Parathyroid adenoma (tissue), 2 donors: ENCODE measurements at regions not wholly inside any gene's neighbourhood (a gene's known extent, or its start where the extent isn't known, plus 50 kb on each side); places are given as distances from the start of the nearest gene placed in this dataset.

Experiments used
- H2AFZ ChIP-seq: fragments of 300-600 bp; sonication (generic); one replicate; pipeline ENCODE4 v1.7.0; 2017; ENCODE audit warnings: antibody characterized with exemption, mild to moderate bottlenecking
- H3K27ac ChIP-seq: fragments of 300-600 bp; sonication (generic); one replicate; pipeline ENCODE4 v1.7.0; 2017
- H3K27me3 ChIP-seq: fragments of 300-600 bp; sonication (generic); one replicate; pipeline ENCODE4 v1.7.0; 2017; ENCODE audit warnings: low read length; ENCODE audit not compliant: control insufficient read depth, insufficient read depth
- H3K36me3 ChIP-seq: fragments of 300-600 bp; sonication (generic); one replicate; pipeline ENCODE4 v1.7.0; 2017; ENCODE audit warnings: low read length; ENCODE audit not compliant: control insufficient read depth, insufficient read depth
- H3K4me1 ChIP-seq: fragments of 300-600 bp; sonication (generic); one replicate; pipeline ENCODE4 v1.7.0; 2017; ENCODE audit warnings: control low read depth
- H3K4me2 ChIP-seq: fragments of 300-600 bp; sonication (generic); one replicate; pipeline ENCODE4 v1.7.0; 2017; ENCODE audit warnings: low read length
- H3K4me3 ChIP-seq: fragments of 300-600 bp; sonication (generic); one replicate; pipeline ENCODE4 v1.7.0; 2017; ENCODE audit warnings: low read depth, low read length
- H3K79me2 ChIP-seq: fragments of 300-600 bp; sonication (generic); one replicate; pipeline ENCODE4 v1.7.0; 2017; ENCODE audit warnings: control low read depth
- H3K9ac ChIP-seq: fragments of 300-600 bp; sonication (generic); one replicate; pipeline ENCODE4 v1.7.0; 2017; ENCODE audit warnings: mild to moderate bottlenecking
- H3K9me3 ChIP-seq: fragments of 300-600 bp; sonication (generic); one replicate; pipeline ENCODE4 v1.7.0; 2017; ENCODE audit warnings: low read length; ENCODE audit not compliant: control insufficient read depth
- TF ChIP-seq, protein P1 (sequence below): fragments of 300-600 bp; sonication (generic); IDR thresholded peaks from one replicate; pipeline ENCODE4 v1.7.0; 2017; ENCODE audit warnings: antibody characterized with exemption, mild to moderate bottlenecking
- donor health status: primary hyperparathyroidism.

GRCh38 chr3:68055215-68055614 lies 400.8 kb upstream of the SUCLG2 start:
- H3K9ac ChIP-seq = no peak overlapping the region
- H3K27me3 ChIP-seq = no peaks in the 10 kb centered on the region
- H3K4me3 ChIP-seq = no peak overlapping the region
- no peaks in the 10 kb centered on the region for H3K9me3 ChIP-seq
- H3K79me2 ChIP-seq = no peaks in the 10 kb centered on the region
- H3K4me2 ChIP-seq = no peak overlapping the region
- no peaks in the 10 kb centered on the region for H3K36me3 ChIP-seq
- H3K4me1 ChIP-seq = no peaks in the 10 kb centered on the region
- TF ChIP-seq, protein P1, sequence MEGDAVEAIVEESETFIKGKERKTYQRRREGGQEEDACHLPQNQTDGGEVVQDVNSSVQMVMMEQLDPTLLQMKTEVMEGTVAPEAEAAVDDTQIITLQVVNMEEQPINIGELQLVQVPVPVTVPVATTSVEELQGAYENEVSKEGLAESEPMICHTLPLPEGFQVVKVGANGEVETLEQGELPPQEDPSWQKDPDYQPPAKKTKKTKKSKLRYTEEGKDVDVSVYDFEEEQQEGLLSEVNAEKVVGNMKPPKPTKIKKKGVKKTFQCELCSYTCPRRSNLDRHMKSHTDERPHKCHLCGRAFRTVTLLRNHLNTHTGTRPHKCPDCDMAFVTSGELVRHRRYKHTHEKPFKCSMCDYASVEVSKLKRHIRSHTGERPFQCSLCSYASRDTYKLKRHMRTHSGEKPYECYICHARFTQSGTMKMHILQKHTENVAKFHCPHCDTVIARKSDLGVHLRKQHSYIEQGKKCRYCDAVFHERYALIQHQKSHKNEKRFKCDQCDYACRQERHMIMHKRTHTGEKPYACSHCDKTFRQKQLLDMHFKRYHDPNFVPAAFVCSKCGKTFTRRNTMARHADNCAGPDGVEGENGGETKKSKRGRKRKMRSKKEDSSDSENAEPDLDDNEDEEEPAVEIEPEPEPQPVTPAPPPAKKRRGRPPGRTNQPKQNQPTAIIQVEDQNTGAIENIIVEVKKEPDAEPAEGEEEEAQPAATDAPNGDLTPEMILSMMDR = no peak
- H3K27ac ChIP-seq = no peak overlapping the region
- H2AFZ ChIP-seq = no peak overlapping the region

GRCh38 chr3:68049776-68050175 lies 395.4 kb upstream of the SUCLG2 start:
- no peak overlapping the region for H3K27ac ChIP-seq

GRCh38 chr3:68045976-68046375 lies 391.6 kb upstream of the SUCLG2 start:
- Histone ChIP-seq H3K36me3 (no peaks in the 10 kb centered on the region), H3K4me2 (no peak overlapping the region), H3K79me2 (no peaks in the 10 kb centered on the region), H3K9me3 (no peaks in the 10 kb centered on the region), H3K4me1 (no peaks in the 10 kb centered on the region), H3K27ac (no peak overlapping the region), H3K9ac (no peak overlapping the region), H2AFZ (no peak overlapping the region), H3K4me3 (no peak overlapping the region), H3K27me3 (no peaks in the 10 kb centered on the region)
- TF ChIP-seq, protein P1 = no peak

More at GRCh38 chr3:68049776-68050175, 395.4 kb upstream of the SUCLG2 start:
- TF ChIP-seq, protein P1 = no peak
- Histone ChIP-seq H2AFZ (no peak overlapping the region), H3K27me3 (no peaks in the 10 kb centered on the region), H3K4me3 (no peak overlapping the region), H3K79me2 (no peaks in the 10 kb centered on the region), H3K4me2 (no peak overlapping the region), H3K4me1 (no peaks in the 10 kb centered on the region), H3K9me3 (no peaks in the 10 kb centered on the region), H3K36me3 (no peaks in the 10 kb centered on the region), H3K9ac (no peak overlapping the region)

GRCh38 chr3:68033867-68034266 lies 379.5 kb upstream of the SUCLG2 start:
- Histone ChIP-seq H3K27ac (no peak overlapping the region), H3K4me2 (no peak overlapping the region), H3K36me3 (no peaks in the 10 kb centered on the region), H3K4me3 (no peak overlapping the region), H3K79me2 (no peaks in the 10 kb centered on the region), H3K9me3 (no peaks in the 10 kb centered on the region), H3K27me3 (no peaks in the 10 kb centered on the region), H2AFZ (no peak overlapping the region), H3K9ac (no peak overlapping the region), H3K4me1 (no peaks in the 10 kb centered on the region)
- TF ChIP-seq, protein P1 = no peak

DNA sequence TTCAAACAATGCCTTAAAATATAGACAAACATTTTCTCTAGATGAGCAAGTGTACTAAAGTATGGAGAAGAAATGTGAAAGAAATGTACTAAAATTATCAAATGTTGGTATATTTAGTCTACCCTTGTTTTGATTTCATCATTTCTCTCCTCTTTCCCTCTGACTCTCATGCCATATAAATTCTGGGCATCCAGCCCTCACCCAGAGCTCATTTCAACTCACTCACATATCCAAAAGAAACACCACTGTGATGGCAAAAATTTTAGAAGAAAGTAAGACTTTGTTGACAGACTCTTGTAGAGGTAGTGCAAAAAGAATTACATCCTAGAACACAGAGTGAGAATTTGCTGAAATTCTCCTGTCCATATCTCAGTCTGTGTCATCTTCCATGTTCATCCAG lies 377.8 kb upstream of the SUCLG2 start:
- Histone ChIP-seq H3K27me3 (no peaks in the 10 kb centered on the region), H3K4me3 (no peak overlapping the region), H3K9me3 (no peaks in the 10 kb centered on the region), H2AFZ (no peak overlapping the region), H3K36me3 (no peaks in the 10 kb centered on the region), H3K9ac (no peak overlapping the region), H3K4me1 (no peaks in the 10 kb centered on the region), H3K79me2 (no peaks in the 10 kb centered on the region), H3K4me2 (no peak overlapping the region), H3K27ac (no peak overlapping the region)
- TF ChIP-seq, protein P1 = no peak
